HG03095 (cell line): ENCODE measurements at regions not wholly inside any gene's neighbourhood (a gene's known extent, or its start where the extent isn't known, plus 50 kb on each side); places are given as distances from the start of the nearest gene placed in this dataset.

Experiments used
- ATAC-seq: cut with Tn5 transposase; IDR thresholded peaks from one replicate; pipeline ENCODE4 v1.9.1; 2021; ENCODE audit warnings: moderate library complexity; ENCODE audit not compliant: unreplicated experiment

DNA sequence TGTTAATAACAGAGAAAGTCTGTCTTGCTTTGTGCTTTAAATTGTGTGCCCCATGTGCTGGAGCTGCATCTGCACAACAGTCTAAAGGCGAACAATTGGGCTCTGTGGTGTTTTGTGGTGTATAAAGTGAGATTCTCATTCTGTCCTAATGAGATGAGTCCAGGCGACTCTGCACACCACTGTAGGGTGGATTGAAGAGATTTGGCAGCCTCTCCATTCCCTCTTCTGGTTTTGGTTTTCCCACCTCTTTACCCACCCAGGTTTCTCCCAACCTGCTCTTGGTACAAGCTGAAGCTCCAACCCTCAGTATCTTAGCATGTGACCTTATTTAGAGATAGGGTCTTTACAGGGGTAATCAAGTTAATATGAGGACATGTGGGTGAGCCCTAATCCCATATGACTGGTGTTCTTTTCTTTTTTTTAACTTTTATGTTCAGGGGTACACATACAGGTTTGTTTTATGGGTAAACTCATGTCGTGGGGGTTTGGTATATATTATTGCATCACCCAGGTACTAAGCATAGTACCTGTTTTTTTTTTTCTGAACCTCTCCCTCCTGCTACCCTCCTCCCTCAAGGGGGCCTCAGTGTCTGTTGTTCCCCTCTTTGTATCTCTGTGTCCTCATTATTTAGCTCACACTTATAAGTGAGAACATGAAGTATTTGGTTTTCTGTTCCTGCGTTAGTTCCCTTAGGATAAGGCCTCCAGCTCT, 217.6 kb upstream of the DTNBP1 start:
- ATAC-seq = no peak

- peak; percentile 74 for ATAC-seq
Measured at GRCh38 chr6:15879371-15880261, 216.8 kb upstream of the DTNBP1 start.

DNA sequence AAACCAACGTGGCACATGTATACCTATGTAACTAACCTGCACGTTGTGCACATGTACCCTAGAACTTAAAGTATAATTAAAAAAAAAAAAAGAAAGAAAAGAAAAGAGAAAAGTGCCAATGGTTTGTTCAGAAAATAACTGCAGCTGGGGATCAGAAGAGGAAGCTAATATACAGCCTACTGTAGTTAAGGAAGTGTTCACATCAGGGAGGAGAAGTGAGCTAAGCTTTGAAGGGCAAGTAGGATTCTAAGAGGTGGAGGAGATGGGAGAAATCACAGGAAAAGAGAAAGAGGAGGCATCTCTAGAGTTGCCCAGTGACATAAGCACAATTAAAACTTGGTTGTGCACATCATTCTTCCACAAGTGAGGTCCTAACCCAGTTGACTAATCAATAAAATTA, 214.4 kb upstream of the DTNBP1 start:
- no peak for ATAC-seq

DNA sequence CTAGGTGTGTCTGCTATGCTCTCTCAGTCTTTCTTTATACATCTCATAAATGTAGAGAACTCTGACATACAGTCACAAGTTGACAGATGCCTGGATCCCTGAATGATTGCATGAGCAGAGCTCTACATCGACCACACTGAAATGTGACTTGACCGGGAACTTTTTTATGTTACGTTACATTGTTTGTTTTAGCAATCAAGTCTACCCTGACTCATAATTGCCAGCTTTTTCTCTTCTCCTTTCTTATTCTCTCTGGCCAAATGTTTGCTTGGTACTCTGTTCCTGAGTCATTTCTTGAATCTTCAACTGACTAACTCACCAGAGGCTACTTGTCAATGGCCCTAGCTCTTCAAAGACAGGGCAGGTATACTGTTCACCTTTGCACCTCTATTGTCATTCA, 213.6 kb upstream of the DTNBP1 start:
- ATAC-seq = peak; percentile 53

DNA sequence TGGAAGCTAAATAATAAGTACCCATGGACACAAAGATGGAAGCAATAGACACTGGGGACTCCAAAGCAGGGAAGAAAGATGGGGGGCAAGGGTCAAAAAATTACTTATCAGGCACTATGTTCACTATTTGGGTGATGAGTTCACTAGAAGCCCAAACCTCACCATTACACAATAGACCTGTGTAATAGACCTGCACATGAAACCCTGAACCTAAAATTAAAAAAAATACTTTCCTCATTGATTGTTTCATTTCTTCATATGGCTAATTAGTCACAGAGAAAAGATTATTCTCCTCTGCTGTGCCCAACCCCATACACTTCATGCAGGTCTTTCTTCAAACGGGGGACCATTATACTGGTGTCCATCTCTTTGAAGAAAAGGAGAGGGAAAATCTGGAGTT, 213.0 kb upstream of the DTNBP1 start:
- ATAC-seq = no peak

GRCh38 chr6:15874821-15875220, 212.0 kb upstream of the DTNBP1 start:
- ATAC-seq = no peak

GRCh38 chr6:15874326-15874725, 211.5 kb upstream of the DTNBP1 start:
- no peak for ATAC-seq

- ATAC-seq = no peak
Measured at GRCh38 chr6:15872241-15873103, 209.6 kb upstream of the DTNBP1 start.

GRCh38 chr6:15871276-15871675, 208.4 kb upstream of the DTNBP1 start:
- ATAC-seq = no peak

DNA sequence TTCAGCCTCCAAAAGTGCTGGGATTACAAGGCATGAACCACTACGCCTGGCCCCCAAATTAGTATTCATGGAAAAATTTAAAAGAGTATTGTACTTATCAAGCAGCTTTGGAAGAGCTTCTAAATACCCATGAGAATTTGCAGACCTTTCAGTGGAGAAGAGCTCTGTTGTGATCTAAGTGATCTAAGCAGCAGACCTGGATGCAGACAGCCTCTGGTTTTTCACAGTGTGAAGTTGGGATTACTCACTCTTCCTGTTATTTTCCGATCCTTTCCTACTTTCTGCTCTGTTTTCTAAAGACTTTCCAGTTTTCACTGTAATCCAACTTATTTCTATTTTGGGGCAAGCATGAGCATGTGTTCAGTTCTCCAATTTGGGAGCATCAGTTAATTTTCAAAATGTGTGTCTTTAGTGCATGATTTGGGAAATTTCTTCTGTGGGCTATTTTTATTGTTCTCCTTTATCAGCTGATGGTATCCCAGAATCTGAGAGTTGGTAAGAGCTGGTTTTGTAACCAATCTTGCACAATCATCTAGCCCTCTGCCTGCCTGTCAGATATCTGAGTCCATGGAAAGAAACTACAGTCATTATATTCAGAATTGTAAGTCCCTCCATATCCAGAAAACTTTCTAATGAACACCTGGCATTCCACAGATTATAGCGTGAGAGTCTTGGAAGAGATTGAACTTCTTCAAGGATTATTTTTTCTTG, 207.7 kb upstream of the DTNBP1 start:
- no peak for ATAC-seq

- no peak for ATAC-seq
Measured at GRCh38 chr6:15864708-15865062, 201.9 kb upstream of the DTNBP1 start.

GRCh38 chr6:15864038-15864707, 201.3 kb upstream of the DTNBP1 start:
- no peak for ATAC-seq

DNA sequence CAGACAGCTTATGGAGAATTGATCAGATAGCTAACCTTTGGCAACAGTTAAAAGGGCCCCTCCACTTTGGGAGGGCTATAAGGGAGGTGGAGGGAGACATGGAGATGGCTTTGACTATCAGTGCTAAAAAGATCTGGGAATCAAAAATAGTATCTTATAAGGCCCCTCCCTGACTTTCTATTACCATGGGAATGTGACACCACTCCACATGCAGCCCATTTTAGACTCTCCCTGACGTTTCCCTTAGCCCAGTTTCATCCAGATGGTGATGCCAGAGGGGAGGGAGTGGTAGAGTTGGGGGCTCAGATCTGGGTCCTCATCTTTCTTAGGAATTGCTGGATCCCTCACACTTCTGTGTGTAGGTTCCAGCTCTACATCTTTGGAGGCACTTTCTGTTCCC, 200.0 kb upstream of the DTNBP1 start:
- no peak for ATAC-seq

DNA sequence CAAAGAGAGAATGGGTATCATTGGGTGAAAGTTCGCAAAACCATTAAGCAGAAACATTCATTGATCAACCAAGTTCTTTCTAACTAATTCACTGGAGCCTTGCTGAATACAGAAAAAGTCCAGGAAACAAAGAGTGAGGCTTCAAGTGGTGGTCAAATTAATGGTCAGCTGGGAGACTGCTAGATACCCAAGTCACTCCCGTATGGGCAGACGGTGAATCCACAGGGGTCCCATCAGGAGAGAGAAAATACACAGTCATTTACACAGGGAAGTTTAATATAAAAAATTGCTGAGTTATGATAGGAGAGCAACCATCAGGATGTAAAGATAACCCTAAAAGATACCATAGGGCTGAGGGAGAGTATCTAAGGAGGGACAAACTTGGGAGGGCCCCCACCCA, 198.7 kb upstream of the DTNBP1 start:
- ATAC-seq = no peak

DNA sequence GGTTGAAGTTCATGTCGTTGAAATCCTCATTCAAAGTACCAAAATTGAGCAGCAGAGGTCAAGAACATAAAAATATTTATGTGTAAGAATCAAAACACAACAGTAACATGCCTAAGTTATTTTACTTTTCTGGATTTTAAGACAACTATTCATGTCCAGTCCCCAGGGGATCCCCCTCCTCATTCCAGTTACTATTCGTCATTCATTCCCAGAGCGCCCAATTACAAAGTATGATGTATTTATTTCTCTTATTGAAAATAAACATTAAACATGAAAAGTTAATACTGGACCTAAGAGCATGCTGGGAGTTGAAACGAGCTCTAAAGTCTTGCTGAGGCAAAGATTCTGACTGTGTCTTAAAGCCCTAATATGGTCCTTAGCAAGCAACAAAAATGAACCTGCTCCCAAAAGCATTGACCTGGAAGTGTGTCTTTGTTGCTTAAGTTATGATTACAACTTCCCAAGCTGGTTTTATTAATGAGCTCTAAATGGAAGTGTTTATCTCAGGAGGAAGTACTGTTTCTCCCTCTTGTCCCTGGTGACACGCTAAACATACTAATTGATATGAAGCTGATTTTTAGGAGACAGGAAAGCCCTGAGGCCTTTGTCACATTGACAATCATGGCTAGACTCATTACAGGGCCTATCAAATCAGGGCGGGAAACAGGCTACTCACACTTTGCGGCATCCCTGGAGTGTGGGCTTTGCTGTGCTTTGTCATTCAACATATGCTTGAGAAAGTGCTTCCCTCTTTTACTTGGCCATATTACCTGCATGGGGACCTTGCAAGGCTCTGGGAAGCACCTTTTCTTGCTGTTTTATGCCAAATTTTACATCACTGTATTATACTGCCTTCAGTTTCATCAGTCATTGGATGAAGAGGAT, 192.2 kb upstream of the DTNBP1 start:
- no peak for ATAC-seq

DNA sequence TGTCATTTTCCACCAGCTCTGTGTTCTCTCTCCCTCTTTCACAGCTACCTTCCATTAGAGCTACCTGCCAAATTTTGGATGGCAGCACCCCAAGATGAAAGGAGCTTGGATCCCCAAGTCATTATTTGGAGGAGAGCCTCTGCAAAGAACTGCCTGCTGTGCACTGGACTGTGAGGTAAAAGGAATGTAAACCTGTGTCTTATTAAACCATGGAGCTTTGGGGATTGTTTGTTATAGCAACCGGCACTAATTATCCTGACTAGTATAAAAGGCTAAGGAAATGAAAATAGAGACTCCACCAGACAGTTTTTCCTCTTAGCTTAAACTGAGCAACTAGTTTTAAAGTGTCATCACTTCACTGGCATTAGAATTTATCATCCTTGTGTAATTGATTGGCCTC, 191.6 kb upstream of the DTNBP1 start:
- no peak for ATAC-seq

DNA sequence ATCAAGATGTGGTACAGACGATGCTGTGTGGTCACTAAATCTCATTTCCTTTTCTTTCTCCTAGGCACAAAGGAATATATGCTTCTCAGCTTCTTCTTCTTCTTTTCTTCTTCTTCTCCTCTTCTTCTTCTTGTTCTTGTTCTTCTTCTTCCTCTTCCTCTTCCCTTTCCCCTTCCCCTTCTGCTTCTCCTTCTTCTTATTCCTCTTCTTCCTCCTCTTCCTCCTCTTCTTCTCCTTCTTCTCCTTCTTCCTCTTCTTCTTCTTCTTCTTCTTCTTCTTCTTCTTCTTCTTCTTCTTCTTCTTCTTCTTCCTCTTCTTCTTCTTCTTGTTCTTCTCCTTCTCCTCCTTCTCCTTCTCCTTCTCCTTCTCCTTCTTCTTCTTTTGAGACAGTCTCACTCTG, 190.4 kb upstream of the DTNBP1 start:
- no peak for ATAC-seq

DNA sequence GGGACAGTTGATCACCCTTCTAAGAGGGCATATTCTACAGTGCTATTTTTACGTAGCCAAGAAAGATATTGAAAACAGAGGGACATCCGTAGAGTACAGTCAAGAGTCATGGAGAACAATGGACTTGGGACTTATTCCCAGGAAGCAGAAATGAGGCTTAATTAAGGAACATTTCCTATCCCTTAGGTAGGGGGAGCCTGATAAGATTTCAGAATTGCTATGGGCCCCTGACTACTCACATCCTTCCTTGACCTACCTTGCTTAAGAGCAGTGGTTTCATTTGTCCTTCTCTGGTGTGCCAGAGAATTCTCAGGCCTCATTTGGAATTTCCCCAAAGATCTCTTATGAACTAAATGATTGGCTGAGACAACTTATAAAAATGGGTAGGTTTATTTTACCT, 189.5 kb upstream of the DTNBP1 start:
- no peak for ATAC-seq

DNA sequence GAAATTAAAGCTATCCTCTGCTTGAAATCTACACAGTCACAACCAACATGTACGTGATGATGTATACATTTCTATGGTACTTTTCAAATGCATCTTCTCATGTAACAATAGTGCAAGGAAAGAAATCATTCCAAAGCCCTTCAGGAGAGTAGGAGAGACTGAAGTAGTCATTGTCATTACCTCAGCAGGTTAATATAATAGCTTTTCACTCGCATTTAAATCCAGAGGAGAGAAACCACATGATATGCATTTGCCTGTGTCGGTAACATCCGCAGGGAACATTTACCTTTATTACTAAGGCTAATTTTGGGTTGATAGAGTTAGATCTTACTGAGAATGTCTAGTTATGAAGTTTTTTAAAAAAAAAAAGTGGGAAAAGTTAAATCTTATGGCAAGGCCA, 186.6 kb upstream of the DTNBP1 start:
- ATAC-seq = no peak
